HepG2 (cell line): ENCODE measurements at regions not wholly inside any gene's neighbourhood (a gene's known extent, or its start where the extent isn't known, plus 50 kb on each side); places are given as distances from the start of the nearest gene placed in this dataset.

ENCODE experiments used
- ATAC-seq: fragments of 200-7000 bp; cut with Tn5 transposase; 3 replicates; pipeline ENCODE4 v1.9.1; 2020; ENCODE audit warnings: mild to moderate bottlenecking, moderate library complexity
- BruUV-seq: library from RNA; stranded (reverse); fragments of 400-500 nt; replicated peaks from 2 replicates; lab custom pipeline; 2021; lab: Mats Ljungman, UMichigan
- CTCF ChIA-PET: fragments of 300-600 bp; formaldehyde crosslinking; extraction: SDS; loops from one replicate; lab custom pipeline; 2021; ENCODE audit warnings: low total read pairs, inconsistent platforms, low intra/inter-chr PET ratio; lab: Yijun Ruan, JAX
- POLR2A ChIA-PET: fragments of 350-600 bp; sonication (Branson Sonifier 250); formaldehyde crosslinking; loops from one replicate; lab custom pipeline; 2020; ENCODE audit warnings: antibody characterized with exemption, inconsistent platforms; lab: Yijun Ruan, JAX
- DNase-seq: peaks from one replicate; pipeline ENCODE4 v3.0.0-alpha.2; 2015; ENCODE audit warnings: low spot score
- FAIRE-seq: peaks from 3 replicates; lab custom pipeline; 2011; peaks lifted over from hg19 to GRCh38; lab: Jason Lieb, UNC
- H2AFZ ChIP-seq: one replicate; pipeline ENCODE4 v1.6.1; 2011; ENCODE audit warnings: low read length, inconsistent platforms
- H3K27ac ChIP-seq: fragments of 300-600 bp; 3 replicates; pipeline ENCODE4 v1.8.0; 2011; ENCODE audit warnings: mixed run types, mild to moderate bottlenecking, mixed read lengths, low read length, inconsistent platforms; ENCODE audit not compliant: insufficient read depth; ENCODE audit errors: extremely low read length
- H3K27me3 ChIP-seq, 2 experiments: fragments of 200-600 bp in 1 of 2; 2 replicates in 1 of 2; 3 replicates in 1 of 2; pipeline versions ENCODE4 v1.6.0 to v1.8.0; 2011; ENCODE audit warnings: low read length in 2 of 2, mild to moderate bottlenecking in 2 of 2, moderate library complexity in 2 of 2, inconsistent platforms in 1 of 2; ENCODE audit not compliant: insufficient read depth in 2 of 2, control insufficient read depth in 1 of 2
- H3K36me3 ChIP-seq, 2 experiments: fragments of 200-600 bp in 1 of 2; replicated peaks in 1 of 2; 2 replicates in 1 of 2; 3 replicates in 1 of 2; pipeline versions ENCODE4 v1.5.1 to v1.8.0; 2011; ENCODE audit warnings: low read length in 2 of 2, inconsistent platforms in 1 of 2; ENCODE audit not compliant: insufficient read depth in 2 of 2, control insufficient read depth in 1 of 2
- H3K4me1 ChIP-seq: 2 replicates; pipeline ENCODE4 v1.5.1; 2012; ENCODE audit warnings: low read length, inconsistent platforms; ENCODE audit not compliant: insufficient read depth
- H3K4me2 ChIP-seq: 2 replicates; pipeline ENCODE4 v1.6.0; 2011; ENCODE audit warnings: low read depth, low read length, inconsistent platforms
- H3K4me3 ChIP-seq, 3 experiments: fragments of 200-600 bp in 1 of 3; sonication (generic), shearing (Covaris generic) in 1 of 3; replicated peaks in 1 of 3; 2 replicates each; pipeline ENCODE4 v1.5.1; 2011 to 2016; ENCODE audit warnings: low read length in 3 of 3, inconsistent platforms in 2 of 3, low read depth in 2 of 3, mild to moderate bottlenecking in 2 of 3, control low read depth in 1 of 3, mixed read lengths in 1 of 3; ENCODE audit not compliant: insufficient read depth in 1 of 3
- H3K79me2 ChIP-seq: one replicate; pipeline ENCODE4 v1.6.1; 2011; ENCODE audit warnings: low read length, inconsistent platforms; ENCODE audit not compliant: insufficient read depth
- H3K9ac ChIP-seq: 2 replicates; pipeline ENCODE4 v1.6.0; 2011; ENCODE audit warnings: mild to moderate bottlenecking, low read depth, low read length, inconsistent platforms; ENCODE audit not compliant: insufficient read depth
- H3K9me3 ChIP-seq: 2 replicates; pipeline ENCODE4 v1.5.1; 2012; ENCODE audit warnings: mild to moderate bottlenecking, low read length
- H4K20me1 ChIP-seq: 2 replicates; pipeline ENCODE4 v1.6.0; 2011; ENCODE audit warnings: inconsistent platforms, mild to moderate bottlenecking, low read length, moderate library complexity; ENCODE audit not compliant: insufficient read depth
- CREB3 ChIP-seq: sonication (generic); formaldehyde crosslinking; IDR thresholded peaks from 2 replicates; pipeline ENCODE4 v1.5.0; 2020; ENCODE audit warnings: missing genetic modification reagents
- GLMP ChIP-seq: sonication (generic); formaldehyde crosslinking; IDR thresholded peaks from 2 replicates; pipeline ENCODE4 v1.9.0; 2021; ENCODE audit warnings: missing genetic modification reagents, mild to moderate bottlenecking, borderline replicate concordance
- HDAC2 ChIP-seq: sonication (generic); formaldehyde crosslinking; IDR thresholded peaks from 2 replicates; pipeline ENCODE4 v1.4.0; 2020; ENCODE audit warnings: missing genetic modification reagents
- MTF1 ChIP-seq: sonication (generic); formaldehyde crosslinking; IDR thresholded peaks from 2 replicates; pipeline ENCODE4 v1.5.0; 2020; ENCODE audit warnings: missing genetic modification reagents
- SOX6 ChIP-seq, 2 experiments: fragments of 450-650 bp in 1 of 2; sonication (generic) in 1 of 2; formaldehyde crosslinking in 1 of 2; IDR thresholded peaks; 2 replicates each; pipeline versions ENCODE4 v1.4.0 to v1.6.1; 2017 to 2020; ENCODE audit warnings: antibody characterized with exemption in 1 of 2, mild to moderate bottlenecking in 1 of 2, missing genetic modification reagents in 1 of 2
- TGIF2 ChIP-seq: IDR thresholded peaks from 2 replicates; pipeline ENCODE4 v1.6.1; 2016; ENCODE audit warnings: control low read depth, missing compliant biosample characterization
- ZBTB42 ChIP-seq: sonication (generic); formaldehyde crosslinking; IDR thresholded peaks from 2 replicates; pipeline ENCODE4 v1.5.0; 2020; ENCODE audit warnings: mild to moderate bottlenecking, missing genetic modification reagents
- ZFP36L2 ChIP-seq: sonication (generic); formaldehyde crosslinking; IDR thresholded peaks from 2 replicates; pipeline ENCODE4 v1.4.0; 2020; ENCODE audit warnings: missing genetic modification reagents
- ZKSCAN5 ChIP-seq: sonication (generic); formaldehyde crosslinking; IDR thresholded peaks from 2 replicates; pipeline ENCODE4 v1.5.1; 2020; ENCODE audit warnings: mild to moderate bottlenecking, missing genetic modification reagents
- ZNF276 ChIP-seq: sonication (generic); formaldehyde crosslinking; IDR thresholded peaks from 2 replicates; pipeline ENCODE4 v1.4.0; 2020; ENCODE audit warnings: mild to moderate bottlenecking, low read depth, missing genetic modification reagents
- ZNF563 ChIP-seq: sonication (generic); formaldehyde crosslinking; IDR thresholded peaks from 2 replicates; pipeline ENCODE4 v1.8.0; 2022; ENCODE audit warnings: mild to moderate bottlenecking, moderate library complexity, missing genetic modification reagents
- ZNF724P ChIP-seq: sonication (generic); formaldehyde crosslinking; IDR thresholded peaks from 2 replicates; pipeline ENCODE4 v1.8.0; 2022; ENCODE audit warnings: missing genetic modification reagents, borderline replicate concordance
- ZNF749 ChIP-seq: sonication (generic); formaldehyde crosslinking; IDR thresholded peaks from 2 replicates; pipeline ENCODE4 v1.8.0; 2022; ENCODE audit warnings: mild to moderate bottlenecking, missing genetic modification reagents, moderate library complexity, borderline replicate concordance
- ZNF891 ChIP-seq: sonication (generic); formaldehyde crosslinking; IDR thresholded peaks from 2 replicates; pipeline ENCODE4 v1.5.0; 2020; ENCODE audit warnings: mild to moderate bottlenecking, missing genetic modification reagents
- WGBS: methylation state at CpG from one replicate; pipeline ENCODE4 v1.1.6; 2017; ENCODE audit warnings: low lambda C conversion rate; 5-methylcytosine and 5-hydroxymethylcytosine counted together
- in situ Hi-C: cut with HindIII; loops from 2 replicates; pipeline ENCODE4 v1.10.0; 2017; ENCODE audit warnings: low pct_unique_long_range_greater_than_20kb; ENCODE audit not compliant: extremely low pct_ligation_motif_present
- intact Hi-C: fragments of 100-400 bp; cut with micrococcal nuclease; formaldehyde crosslinking; loops from one replicate; pipeline ENCODE4 v1.10.0; 2022; ENCODE audit not compliant: unreplicated experiment

GRCh38 chr12:92295523-92295922, 149.9 kb upstream of the BTG1 start:
- H3K27me3 ChIP-seq, result no peaks in the 10 kb centered on the region
- ChIA-PET CTCF (no interaction called here), POLR2A (no interaction called here)
- H3K36me3 ChIP-seq, result no peaks in the 10 kb centered on the region
- no peak overlapping the region for H3K4me2 ChIP-seq
- no peak overlapping the region for H2AFZ ChIP-seq
- FAIRE-seq (no peak), DNase-seq (no peak), ATAC-seq (no peak)
- no TSS peak for BruUV-seq
- no peaks in the 10 kb centered on the region for H3K9me3 ChIP-seq
- H4K20me1 ChIP-seq, result no peaks in the 10 kb centered on the region
- WGBS, result 2% methylated on average over 3 of the region's 3 CpGs
- H3K4me3 ChIP-seq, result no peak overlapping the region
- H3K9ac ChIP-seq, result no peak overlapping the region
- H3K4me1 ChIP-seq, result no peaks in the 10 kb centered on the region
- H3K79me2 ChIP-seq, result no peaks in the 10 kb centered on the region
- in situ Hi-C loops (no loop called here), intact Hi-C loops (no loop called here)
- no peak overlapping the region for H3K27ac ChIP-seq
- TF ChIP-seq ZNF891 (CRISPR knock-in tag) (no peak), ZFP36L2 (CRISPR knock-in tag) (no peak), ZKSCAN5 (CRISPR knock-in tag) (no peak), ZNF563 (CRISPR knock-in tag) (no peak), GLMP (CRISPR knock-in tag) (no peak), ZNF724P (CRISPR knock-in tag) (no peak), SOX6 (IDR thresholded peaks at IDR 0.05) (no peak), SOX6 (CRISPR knock-in tag; IDR thresholded peaks at IDR 0.05) (no peak), HDAC2 (CRISPR knock-in tag) (no peak), ZBTB42 (CRISPR knock-in tag) (no peak), TGIF2 (CRISPR knock-in tag) (no peak), CREB3 (CRISPR knock-in tag) (no peak), ZNF276 (no peak), MTF1 (no peak), ZNF749 (CRISPR knock-in tag) (no peak)
